ENCODE measurements at regions not wholly inside any gene's neighbourhood (a gene's known extent, or its start where the extent isn't known, plus 50 kb on each side); places are given as distances from the start of the nearest gene placed in this dataset.
"Not testable (repeated sequence)": the region's sequence is repeated elsewhere in the genome, so short reads cannot be mapped to it uniquely, and the experiment has no call there.

GRCh38 chr14:83170165-83170564 lies 1636.5 kb upstream of the SEL1L start:
- Histone ChIP-seq H3K4me1 (ENCODE audit: control insufficient read depth, insufficient read depth, low read length) (no peaks in the 10 kb centered on the region), H3K36me3 (ENCODE audit: insufficient read depth, low read length) (no peaks in the 10 kb centered on the region), H3K4me2 (ENCODE audit: low read length) (no peak overlapping the region), H3K27me3 (ENCODE audit: control insufficient read depth, insufficient read depth, low read length) (no peaks in the 10 kb centered on the region), H3K4me3 (ENCODE audit: low read length) (no peak overlapping the region), H3K9ac (ENCODE audit: low read depth, low read length) (no peak overlapping the region), H3K9me3 (replicated peaks; ENCODE audit: low read length) (no peaks in the 10 kb centered on the region)

- Histone ChIP-seq H3K9me3 (replicated peaks; ENCODE audit: low read length) (no peaks in the 10 kb centered on the region), H3K4me1 (ENCODE audit: control insufficient read depth, insufficient read depth, low read length) (no peaks in the 10 kb centered on the region), H3K9ac (ENCODE audit: low read depth, low read length) (no peak overlapping the region), H3K36me3 (ENCODE audit: insufficient read depth, low read length) (no peaks in the 10 kb centered on the region), H3K4me2 (ENCODE audit: low read length) (no peak overlapping the region), H3K27me3 (ENCODE audit: control insufficient read depth, insufficient read depth, low read length) (no peaks in the 10 kb centered on the region), H3K4me3 (ENCODE audit: low read length) (no peak overlapping the region)
These were observed 1638.1 kb upstream of the SEL1L start for GRCh38 chr14:83171761-83172160.

- Histone ChIP-seq H3K4me2 (ENCODE audit: low read length) (no peak overlapping the region), H3K4me1 (ENCODE audit: control insufficient read depth, insufficient read depth, low read length) (no peaks in the 10 kb centered on the region), H3K36me3 (ENCODE audit: insufficient read depth, low read length) (no peaks in the 10 kb centered on the region), H3K9ac (ENCODE audit: low read depth, low read length) (no peak overlapping the region), H3K4me3 (ENCODE audit: low read length) (no peak overlapping the region), H3K9me3 (replicated peaks; ENCODE audit: low read length) (no peaks in the 10 kb centered on the region), H3K27me3 (ENCODE audit: control insufficient read depth, insufficient read depth, low read length) (no peaks in the 10 kb centered on the region)
These were observed 1638.7 kb upstream of the SEL1L start for GRCh38 chr14:83172363-83172762.

GRCh38 chr14:83173687-83174086 lies 1640.0 kb upstream of the SEL1L start:
- Histone ChIP-seq H3K4me2 (ENCODE audit: low read length) (no peak overlapping the region), H3K27me3 (ENCODE audit: control insufficient read depth, insufficient read depth, low read length) (no peaks in the 10 kb centered on the region), H3K9me3 (replicated peaks; ENCODE audit: low read length) (no peaks in the 10 kb centered on the region), H3K4me3 (ENCODE audit: low read length) (no peak overlapping the region), H3K4me1 (ENCODE audit: control insufficient read depth, insufficient read depth, low read length) (no peaks in the 10 kb centered on the region), H3K36me3 (ENCODE audit: insufficient read depth, low read length) (no peaks in the 10 kb centered on the region), H3K9ac (ENCODE audit: low read depth, low read length) (no peak overlapping the region)

DNA sequence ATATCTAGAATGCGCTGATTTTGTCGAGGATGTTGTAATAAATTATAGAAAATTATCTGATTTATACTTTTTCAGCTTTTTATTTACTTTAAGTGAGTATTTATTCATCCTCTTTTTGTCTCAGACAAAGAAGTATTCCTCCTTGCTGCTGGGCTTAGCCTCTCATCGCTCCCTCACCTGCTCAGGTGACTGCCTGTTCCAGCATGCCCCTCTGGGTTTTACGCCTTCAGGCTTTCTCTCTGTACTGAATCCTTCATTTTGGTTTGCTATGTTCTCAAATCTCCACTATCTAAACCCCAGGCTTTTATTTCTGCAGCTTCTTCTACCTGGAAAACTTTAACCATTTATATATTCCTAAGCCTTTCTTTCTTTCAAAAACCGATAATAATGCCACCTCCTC lies 1650.9 kb upstream of the SEL1L start:
- no peaks in the 10 kb centered on the region for H3K9me3 ChIP-seq (replicated peaks; ENCODE audit: low read length)
- no peaks in the 10 kb centered on the region for H3K36me3 ChIP-seq (ENCODE audit: insufficient read depth, low read length)
- H3K4me1 ChIP-seq (ENCODE audit: control insufficient read depth, insufficient read depth, low read length) = no peaks in the 10 kb centered on the region
- H3K9ac ChIP-seq (ENCODE audit: low read depth, low read length) = no peak overlapping the region
- no peak overlapping the region for H3K4me2 ChIP-seq (ENCODE audit: low read length)
- H3K27me3 ChIP-seq (ENCODE audit: control insufficient read depth, insufficient read depth, low read length) = no peaks in the 10 kb centered on the region
- no peak overlapping the region for H3K4me3 ChIP-seq (ENCODE audit: low read length)

DNA sequence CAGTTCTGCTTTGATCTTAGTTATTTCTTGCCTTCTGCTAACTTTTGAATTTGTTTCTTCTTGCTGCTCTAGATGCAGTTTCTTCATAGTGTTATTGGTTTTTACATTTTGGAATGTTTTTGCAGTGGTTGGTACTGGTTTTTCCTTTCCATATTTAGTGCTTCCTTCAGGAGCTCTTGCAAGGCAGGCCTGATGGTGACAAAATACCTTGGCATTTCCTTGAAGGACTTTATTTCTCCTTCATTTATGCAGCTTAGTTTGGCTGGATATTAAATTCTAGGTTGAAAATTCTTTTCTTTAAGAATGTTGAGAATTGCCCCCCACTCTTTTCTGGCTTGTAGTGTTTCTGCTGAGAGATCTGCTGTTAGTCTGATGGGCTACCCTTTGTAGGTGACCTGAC lies 1654.7 kb upstream of the SEL1L start:
- H3K27me3 ChIP-seq (ENCODE audit: control insufficient read depth, insufficient read depth, low read length); H3K4me3 ChIP-seq (ENCODE audit: low read length): not testable (repeated sequence)

DNA sequence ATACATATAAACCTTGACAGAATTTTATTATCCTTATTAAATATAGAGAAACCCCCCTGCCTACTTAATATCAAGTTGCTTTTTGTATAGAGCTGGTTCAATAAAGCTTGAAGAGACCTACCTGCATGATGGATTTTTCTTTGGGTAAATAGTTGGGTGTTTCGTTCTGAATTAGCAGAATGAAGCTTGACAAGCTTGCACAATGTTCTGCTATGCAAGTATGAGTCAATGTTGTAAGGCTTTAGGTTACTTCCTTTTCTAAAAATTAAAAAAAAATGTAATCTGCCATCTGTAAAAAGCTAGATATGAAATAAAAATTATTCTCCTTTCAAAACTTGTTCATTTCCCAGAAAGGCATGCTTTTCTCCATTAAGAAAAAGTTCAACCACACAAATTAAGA lies 1662.6 kb upstream of the SEL1L start:
- no peaks in the 10 kb centered on the region for H3K36me3 ChIP-seq (ENCODE audit: insufficient read depth, low read length)
- no peaks in the 10 kb centered on the region for H3K4me1 ChIP-seq (ENCODE audit: control insufficient read depth, insufficient read depth, low read length)
- no peak overlapping the region for H3K4me3 ChIP-seq (ENCODE audit: low read length)
- H3K4me2 ChIP-seq (ENCODE audit: low read length) = no peak overlapping the region
- no peak overlapping the region for H3K9ac ChIP-seq (ENCODE audit: low read depth, low read length)
- H3K27me3 ChIP-seq (ENCODE audit: control insufficient read depth, insufficient read depth, low read length) = no peaks in the 10 kb centered on the region
- H3K9me3 ChIP-seq (replicated peaks; ENCODE audit: low read length) = no peaks in the 10 kb centered on the region

More for the DNA sequence above, 1654.7 kb upstream of the SEL1L start:
- not testable (repeated sequence) for H3K9me3 ChIP-seq (replicated peaks; ENCODE audit: low read length); H3K4me2 ChIP-seq (ENCODE audit: low read length); H3K36me3 ChIP-seq (ENCODE audit: insufficient read depth, low read length); H3K4me1 ChIP-seq (ENCODE audit: control insufficient read depth, insufficient read depth, low read length); H3K9ac ChIP-seq (ENCODE audit: low read depth, low read length)

GRCh38 chr14:83197271-83197670 lies 1663.6 kb upstream of the SEL1L start:
- Histone ChIP-seq H3K4me2 (ENCODE audit: low read length) (no peak overlapping the region), H3K4me1 (ENCODE audit: control insufficient read depth, insufficient read depth, low read length) (no peaks in the 10 kb centered on the region), H3K27me3 (ENCODE audit: control insufficient read depth, insufficient read depth, low read length) (no peaks in the 10 kb centered on the region), H3K36me3 (ENCODE audit: insufficient read depth, low read length) (no peaks in the 10 kb centered on the region), H3K9me3 (replicated peaks; ENCODE audit: low read length) (no peaks in the 10 kb centered on the region), H3K9ac (ENCODE audit: low read depth, low read length) (no peak overlapping the region), H3K4me3 (ENCODE audit: low read length) (no peak overlapping the region)

- Histone ChIP-seq H3K27me3 (ENCODE audit: control insufficient read depth, insufficient read depth, low read length) (no peaks in the 10 kb centered on the region), H3K4me3 (ENCODE audit: low read length) (no peak overlapping the region), H3K4me2 (ENCODE audit: low read length) (no peak overlapping the region), H3K4me1 (ENCODE audit: control insufficient read depth, insufficient read depth, low read length) (no peaks in the 10 kb centered on the region), H3K9ac (ENCODE audit: low read depth, low read length) (no peak overlapping the region), H3K36me3 (ENCODE audit: insufficient read depth, low read length) (no peaks in the 10 kb centered on the region), H3K9me3 (replicated peaks; ENCODE audit: low read length) (no peaks in the 10 kb centered on the region)
These were observed 1673.9 kb upstream of the SEL1L start for GRCh38 chr14:83207550-83207949.

- no peak overlapping the region for H3K9ac ChIP-seq (ENCODE audit: low read depth, low read length)
- H3K9me3 ChIP-seq (replicated peaks; ENCODE audit: low read length) = no peaks in the 10 kb centered on the region
- no peaks in the 10 kb centered on the region for H3K36me3 ChIP-seq (ENCODE audit: insufficient read depth, low read length)
- H3K4me3 ChIP-seq (ENCODE audit: low read length) = no peak overlapping the region
- H3K27me3 ChIP-seq (ENCODE audit: control insufficient read depth, insufficient read depth, low read length) = no peaks in the 10 kb centered on the region
- H3K4me1 ChIP-seq (ENCODE audit: control insufficient read depth, insufficient read depth, low read length) = no peaks in the 10 kb centered on the region
- no peak overlapping the region for H3K4me2 ChIP-seq (ENCODE audit: low read length)
These were observed 1674.7 kb upstream of the SEL1L start for GRCh38 chr14:83208341-83208740.

DNA sequence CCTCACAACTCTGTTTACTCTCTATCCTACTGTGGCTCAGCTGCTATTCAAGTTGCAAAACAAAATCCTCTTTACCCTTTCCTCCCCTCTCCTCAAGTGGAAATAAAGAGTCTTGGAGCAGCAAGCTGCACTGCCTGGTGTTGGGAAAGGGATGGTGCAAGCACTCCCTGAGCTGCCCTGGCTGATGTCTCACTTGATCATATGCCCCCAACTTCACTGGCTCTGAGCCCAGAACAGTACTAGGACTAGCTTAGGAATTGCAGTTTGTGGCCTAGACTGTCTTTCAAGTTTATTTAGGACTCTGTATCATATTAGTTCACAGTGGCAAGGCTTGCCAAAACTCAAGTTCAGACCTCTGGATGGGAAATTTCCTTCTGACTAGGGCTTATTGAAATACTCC lies 1683.8 kb upstream of the SEL1L start:
- no peaks in the 10 kb centered on the region for H3K27me3 ChIP-seq (ENCODE audit: control insufficient read depth, insufficient read depth, low read length)

GRCh38 chr14:83247924-83248639 lies 1714.4 kb upstream of the SEL1L start:
- no peak overlapping the region for H3K4me3 ChIP-seq (ENCODE audit: low read length)
- no peaks in the 10 kb centered on the region for H3K27me3 ChIP-seq (ENCODE audit: control insufficient read depth, insufficient read depth, low read length)
- no peaks in the 10 kb centered on the region for H3K9me3 ChIP-seq (replicated peaks; ENCODE audit: low read length)
- H3K4me2 ChIP-seq (ENCODE audit: low read length) = no peak overlapping the region
- H3K36me3 ChIP-seq (ENCODE audit: insufficient read depth, low read length) = no peaks in the 10 kb centered on the region
- no peak overlapping the region for H3K9ac ChIP-seq (ENCODE audit: low read depth, low read length)
- no peaks in the 10 kb centered on the region for H3K4me1 ChIP-seq (ENCODE audit: control insufficient read depth, insufficient read depth, low read length)

More for the DNA sequence above, 1683.8 kb upstream of the SEL1L start:
- no peak overlapping the region for H3K4me3 ChIP-seq (ENCODE audit: low read length)
- peaks cover 4% of the 10 kb centered on the region for H3K9me3 ChIP-seq (replicated peaks; ENCODE audit: low read length)
- no peaks in the 10 kb centered on the region for H3K36me3 ChIP-seq (ENCODE audit: insufficient read depth, low read length)
- H3K4me2 ChIP-seq (ENCODE audit: low read length) = no peak overlapping the region
- H3K4me1 ChIP-seq (ENCODE audit: control insufficient read depth, insufficient read depth, low read length) = no peaks in the 10 kb centered on the region
- no peak overlapping the region for H3K9ac ChIP-seq (ENCODE audit: low read depth, low read length)
